ENCODE measurements at regions not wholly inside any gene's neighbourhood (a gene's known extent, or its start where the extent isn't known, plus 50 kb on each side); places are given as distances from the start of the nearest gene placed in this dataset.

DNA sequence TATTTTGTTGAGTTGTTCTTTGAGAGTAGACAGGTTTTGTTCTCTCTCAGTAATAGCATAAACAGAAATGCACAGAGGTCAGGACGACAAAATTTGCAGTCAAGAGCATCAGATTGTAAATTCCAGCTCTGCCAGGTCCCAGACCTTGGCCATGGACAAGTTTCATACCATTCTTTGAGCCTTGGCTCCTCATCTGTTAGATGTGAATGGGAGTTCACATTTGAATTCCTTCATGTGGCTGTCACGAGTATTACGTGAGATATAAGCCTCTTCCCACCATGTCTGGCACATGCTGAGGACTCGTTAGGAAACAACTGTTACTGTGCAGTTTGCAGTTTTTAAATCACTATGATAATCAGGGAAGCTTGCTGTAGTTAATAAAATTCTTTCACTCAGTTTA is 93.2 kb upstream of the KCTD3 start:
- TF ChIP-seq, protein P1, sequence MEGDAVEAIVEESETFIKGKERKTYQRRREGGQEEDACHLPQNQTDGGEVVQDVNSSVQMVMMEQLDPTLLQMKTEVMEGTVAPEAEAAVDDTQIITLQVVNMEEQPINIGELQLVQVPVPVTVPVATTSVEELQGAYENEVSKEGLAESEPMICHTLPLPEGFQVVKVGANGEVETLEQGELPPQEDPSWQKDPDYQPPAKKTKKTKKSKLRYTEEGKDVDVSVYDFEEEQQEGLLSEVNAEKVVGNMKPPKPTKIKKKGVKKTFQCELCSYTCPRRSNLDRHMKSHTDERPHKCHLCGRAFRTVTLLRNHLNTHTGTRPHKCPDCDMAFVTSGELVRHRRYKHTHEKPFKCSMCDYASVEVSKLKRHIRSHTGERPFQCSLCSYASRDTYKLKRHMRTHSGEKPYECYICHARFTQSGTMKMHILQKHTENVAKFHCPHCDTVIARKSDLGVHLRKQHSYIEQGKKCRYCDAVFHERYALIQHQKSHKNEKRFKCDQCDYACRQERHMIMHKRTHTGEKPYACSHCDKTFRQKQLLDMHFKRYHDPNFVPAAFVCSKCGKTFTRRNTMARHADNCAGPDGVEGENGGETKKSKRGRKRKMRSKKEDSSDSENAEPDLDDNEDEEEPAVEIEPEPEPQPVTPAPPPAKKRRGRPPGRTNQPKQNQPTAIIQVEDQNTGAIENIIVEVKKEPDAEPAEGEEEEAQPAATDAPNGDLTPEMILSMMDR (conservative IDR thresholded peaks at IDR 0.05; ENCODE audit: low read length) = no peak
- TF ChIP-seq EZH2phosphoT487 (IDR thresholded peaks at IDR 0.05; ENCODE audit: borderline replicate concordance, low read depth, low read length) = no peak

Measured in OCI-LY7 (cell line).